Neural crest cell (in vitro differentiated cells): ENCODE measurements at regions not wholly inside any gene's neighbourhood (a gene's known extent, or its start where the extent isn't known, plus 50 kb on each side); places are given as distances from the start of the nearest gene placed in this dataset.

ENCODE experiments used
- DNase-seq: peaks from one replicate; pipeline ENCODE4 v3.0.0; 2021; ENCODE audit warnings: low read depth, mixed read lengths, low spot score
- H3K27ac Mint-ChIP-seq: one replicate; pipeline ENCODE4 v1.8.0; 2021; ENCODE audit warnings: mild to moderate bottlenecking, mixed read lengths; ENCODE audit not compliant: unreplicated experiment
- H3K27me3 Mint-ChIP-seq: 2 replicates; pipeline ENCODE4 v1.8.0; 2021; ENCODE audit warnings: low read depth, mild to moderate bottlenecking, mixed read lengths
- H3K36me3 Mint-ChIP-seq: 2 replicates; pipeline ENCODE4 v1.8.0; 2021; ENCODE audit warnings: low read depth, mild to moderate bottlenecking, mixed read lengths
- H3K4me1 Mint-ChIP-seq: 2 replicates; pipeline ENCODE4 v1.8.0; 2021; ENCODE audit warnings: mixed read lengths
- H3K4me3 Mint-ChIP-seq: one replicate; pipeline ENCODE4 v1.8.0; 2021; ENCODE audit warnings: mild to moderate bottlenecking, mixed read lengths
- H3K9me3 Mint-ChIP-seq: 2 replicates; pipeline ENCODE4 v1.8.0; 2021; ENCODE audit warnings: mixed read lengths
- TF ChIP-seq, protein P1 (sequence below): fragments of 200-600 bp; sonication (generic); conservative IDR thresholded peaks from 2 replicates; pipeline ENCODE4 v1.5.0; 2021; ENCODE audit warnings: antibody characterized with exemption, mild to moderate bottlenecking

DNA sequence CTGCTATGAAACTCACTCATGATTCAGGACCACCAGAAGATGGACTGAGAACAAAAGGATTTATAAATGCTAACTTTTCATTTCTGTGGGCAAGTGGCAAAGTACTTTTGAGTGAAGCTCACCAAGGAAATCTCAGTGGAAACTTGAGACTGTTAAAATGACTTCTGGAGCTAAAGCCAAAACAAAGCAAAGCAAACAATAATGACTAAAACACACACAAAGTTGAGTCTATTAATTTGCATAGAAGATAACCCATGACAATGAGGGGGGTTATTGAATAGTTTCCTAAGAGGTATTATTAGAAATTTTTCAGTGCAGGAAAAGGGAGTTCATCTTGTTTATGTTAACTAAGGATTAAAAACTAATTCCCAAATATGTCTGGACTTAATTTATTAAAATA is 612.8 kb upstream of the FAM174A start:
- TF ChIP-seq, protein P1, sequence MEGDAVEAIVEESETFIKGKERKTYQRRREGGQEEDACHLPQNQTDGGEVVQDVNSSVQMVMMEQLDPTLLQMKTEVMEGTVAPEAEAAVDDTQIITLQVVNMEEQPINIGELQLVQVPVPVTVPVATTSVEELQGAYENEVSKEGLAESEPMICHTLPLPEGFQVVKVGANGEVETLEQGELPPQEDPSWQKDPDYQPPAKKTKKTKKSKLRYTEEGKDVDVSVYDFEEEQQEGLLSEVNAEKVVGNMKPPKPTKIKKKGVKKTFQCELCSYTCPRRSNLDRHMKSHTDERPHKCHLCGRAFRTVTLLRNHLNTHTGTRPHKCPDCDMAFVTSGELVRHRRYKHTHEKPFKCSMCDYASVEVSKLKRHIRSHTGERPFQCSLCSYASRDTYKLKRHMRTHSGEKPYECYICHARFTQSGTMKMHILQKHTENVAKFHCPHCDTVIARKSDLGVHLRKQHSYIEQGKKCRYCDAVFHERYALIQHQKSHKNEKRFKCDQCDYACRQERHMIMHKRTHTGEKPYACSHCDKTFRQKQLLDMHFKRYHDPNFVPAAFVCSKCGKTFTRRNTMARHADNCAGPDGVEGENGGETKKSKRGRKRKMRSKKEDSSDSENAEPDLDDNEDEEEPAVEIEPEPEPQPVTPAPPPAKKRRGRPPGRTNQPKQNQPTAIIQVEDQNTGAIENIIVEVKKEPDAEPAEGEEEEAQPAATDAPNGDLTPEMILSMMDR: no peak
- H3K9me3 Mint-ChIP-seq: peaks cover 3% of the 10 kb centered on the region
- H3K27me3 Mint-ChIP-seq: no peaks in the 10 kb centered on the region
- no peak for DNase-seq
- H3K36me3 Mint-ChIP-seq: no peaks in the 10 kb centered on the region
- H3K4me1 Mint-ChIP-seq: no peaks in the 10 kb centered on the region
- no peak overlapping the region for H3K27ac Mint-ChIP-seq
- no peak overlapping the region for H3K4me3 Mint-ChIP-seq

DNA sequence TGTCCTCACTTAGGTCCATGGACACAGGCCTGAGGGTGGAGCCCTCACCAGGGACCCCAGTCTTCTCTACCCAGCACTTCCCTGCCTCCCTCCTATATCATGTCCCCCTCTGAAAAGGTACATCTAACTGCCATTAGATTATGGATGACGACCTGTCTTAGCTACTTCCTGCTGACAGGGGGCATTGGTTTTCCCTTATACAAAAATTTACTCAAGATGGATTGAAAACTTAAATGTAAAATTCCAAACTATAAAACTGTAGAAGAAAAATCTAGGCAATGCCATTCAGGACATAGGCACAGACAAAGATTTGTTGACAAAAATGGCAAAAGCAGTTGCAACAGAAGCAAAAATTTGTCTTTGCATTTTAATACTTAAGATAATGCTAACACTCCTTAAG is 623.2 kb upstream of the FAM174A start:
- TF ChIP-seq, protein P1: peak; percentile 14
- no peaks in the 10 kb centered on the region for H3K27me3 Mint-ChIP-seq
- H3K4me3 Mint-ChIP-seq: no peak overlapping the region
- H3K36me3 Mint-ChIP-seq: no peaks in the 10 kb centered on the region
- H3K27ac Mint-ChIP-seq: no peak overlapping the region
- DNase-seq: no peak
- H3K9me3 Mint-ChIP-seq: no peaks in the 10 kb centered on the region
- peaks cover 7% of the 10 kb centered on the region for H3K4me1 Mint-ChIP-seq

DNA sequence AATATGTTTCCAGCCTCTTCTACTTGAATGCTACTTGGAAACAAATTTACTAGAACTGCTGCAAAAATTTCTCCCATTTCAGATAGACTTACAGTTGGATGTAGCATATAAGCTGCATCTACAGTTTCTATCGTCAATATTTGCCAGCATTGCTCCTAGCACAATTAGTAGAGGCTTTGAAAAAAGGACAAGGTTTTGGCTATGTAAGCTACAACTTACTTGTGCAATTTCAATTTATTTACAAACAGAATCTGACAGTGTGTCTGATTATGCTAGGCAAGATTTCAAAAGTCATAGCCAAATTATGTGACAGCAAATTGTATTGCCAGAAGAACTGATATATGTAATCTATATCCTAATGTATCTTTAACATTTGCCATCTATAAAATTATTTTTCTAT is 628.4 kb upstream of the FAM174A start:
- Mint-ChIP-seq H3K9me3 (no peaks in the 10 kb centered on the region), H3K27me3 (no peaks in the 10 kb centered on the region), H3K4me1 (peaks cover 7% of the 10 kb centered on the region), H3K27ac (no peak overlapping the region), H3K4me3 (no peak overlapping the region), H3K36me3 (no peaks in the 10 kb centered on the region)
- TF ChIP-seq, protein P1: no peak
- DNase-seq: no peak

DNA sequence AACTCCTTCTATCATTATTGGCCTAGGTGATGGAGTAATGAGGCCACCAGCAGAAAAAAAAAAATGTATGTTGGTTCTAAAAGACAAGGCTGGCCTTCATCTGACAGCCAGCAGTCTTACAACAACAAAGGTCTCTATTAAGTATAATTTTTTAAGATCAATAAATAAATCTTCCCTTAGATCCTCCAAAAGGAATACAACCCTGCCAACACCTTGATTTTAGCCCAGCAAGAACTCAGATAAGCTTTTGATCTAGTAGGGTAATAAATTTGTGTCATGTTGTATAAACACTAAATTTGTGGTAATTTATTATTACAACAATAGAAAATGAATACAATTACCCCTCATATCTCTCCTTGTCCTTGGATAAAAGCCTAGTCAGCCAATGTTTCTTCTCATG is 633.2 kb upstream of the FAM174A start:
- H3K4me1 Mint-ChIP-seq: no peaks in the 10 kb centered on the region
- H3K27ac Mint-ChIP-seq: no peak overlapping the region
- H3K27me3 Mint-ChIP-seq: no peaks in the 10 kb centered on the region
- no peaks in the 10 kb centered on the region for H3K9me3 Mint-ChIP-seq
- TF ChIP-seq, protein P1: no peak
- no peaks in the 10 kb centered on the region for H3K36me3 Mint-ChIP-seq
- H3K4me3 Mint-ChIP-seq: no peak overlapping the region
- no peak for DNase-seq

DNA sequence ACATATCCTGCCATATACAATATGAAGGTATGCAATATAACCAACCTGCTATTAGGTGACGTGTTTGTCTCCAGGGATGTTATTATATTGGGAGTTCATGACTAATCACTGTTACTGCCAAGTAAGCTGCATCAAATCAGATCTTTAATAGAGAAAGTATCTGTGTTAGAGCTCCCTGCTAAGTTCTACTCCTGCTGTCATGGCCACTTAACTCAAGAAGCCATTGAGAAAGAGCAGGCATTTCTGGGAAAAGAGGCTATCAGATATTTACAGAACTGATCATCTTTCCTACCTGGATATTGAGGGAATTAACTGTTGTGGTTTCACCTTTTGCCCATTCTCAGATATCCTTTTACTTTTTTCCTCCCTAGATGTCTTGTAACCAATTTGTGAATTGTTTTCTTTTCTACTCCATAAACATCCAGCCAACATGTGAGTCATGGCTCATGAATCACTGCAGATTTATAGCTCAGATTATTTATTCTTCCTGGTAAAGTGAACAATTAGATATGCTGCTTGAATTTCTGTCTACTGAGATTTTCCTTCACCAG is 634.8 kb upstream of the FAM174A start:
- no peak overlapping the region for H3K4me3 Mint-ChIP-seq
- TF ChIP-seq, protein P1: no peak
- H3K27ac Mint-ChIP-seq: no peak overlapping the region
- no peaks in the 10 kb centered on the region for H3K36me3 Mint-ChIP-seq
- H3K27me3 Mint-ChIP-seq: no peaks in the 10 kb centered on the region
- H3K9me3 Mint-ChIP-seq: no peaks in the 10 kb centered on the region
- DNase-seq: no peak
- no peaks in the 10 kb centered on the region for H3K4me1 Mint-ChIP-seq
